ENCODE measurements at regions not wholly inside any gene's neighbourhood (a gene's known extent, or its start where the extent isn't known, plus 50 kb on each side); places are given as distances from the start of the nearest gene placed in this dataset.

DNA sequence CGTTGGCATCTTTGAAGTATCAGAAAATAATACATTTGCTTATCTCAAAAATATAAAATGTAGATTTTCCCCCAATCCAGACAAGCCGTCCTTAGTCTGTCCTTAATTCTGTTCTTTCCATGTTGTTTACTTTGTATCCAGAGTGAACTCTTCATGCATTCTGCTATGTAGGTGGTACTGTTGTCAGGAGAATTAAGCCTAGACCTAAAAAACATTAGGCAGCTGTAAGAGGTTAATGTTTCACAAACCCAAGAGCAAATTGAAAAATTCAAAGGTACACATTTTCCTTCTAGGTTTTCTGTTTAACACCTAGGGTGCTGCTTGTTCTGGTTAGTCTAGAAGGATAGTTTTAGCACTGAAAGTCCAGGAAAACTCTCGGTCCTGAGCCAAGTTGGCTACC is 426.4 kb downstream of the QKI start:
- H3K9ac ChIP-seq (ENCODE audit: low read length) = no peak overlapping the region
- H3K4me3 ChIP-seq (ENCODE audit: low read length) = no peak overlapping the region
- H3K4me1 ChIP-seq (ENCODE audit: low read length) = peaks cover 6% of the 10 kb centered on the region
- H3K27ac ChIP-seq (ENCODE audit: low read length) = no peak overlapping the region
- no peaks in the 10 kb centered on the region for H4K20me1 ChIP-seq (ENCODE audit: insufficient read depth, low read length)
- H3K27me3 ChIP-seq (ENCODE audit: low read depth, low read length) = no peaks in the 10 kb centered on the region
- no peaks in the 10 kb centered on the region for H3K79me2 ChIP-seq (ENCODE audit: low read length)
- H2AFZ ChIP-seq (ENCODE audit: low read depth, low read length) = no peak overlapping the region
- no peak for TF ChIP-seq EZH2phosphoT487 (IDR thresholded peaks at IDR 0.05; ENCODE audit: low read depth)
- TF ChIP-seq, protein P1, sequence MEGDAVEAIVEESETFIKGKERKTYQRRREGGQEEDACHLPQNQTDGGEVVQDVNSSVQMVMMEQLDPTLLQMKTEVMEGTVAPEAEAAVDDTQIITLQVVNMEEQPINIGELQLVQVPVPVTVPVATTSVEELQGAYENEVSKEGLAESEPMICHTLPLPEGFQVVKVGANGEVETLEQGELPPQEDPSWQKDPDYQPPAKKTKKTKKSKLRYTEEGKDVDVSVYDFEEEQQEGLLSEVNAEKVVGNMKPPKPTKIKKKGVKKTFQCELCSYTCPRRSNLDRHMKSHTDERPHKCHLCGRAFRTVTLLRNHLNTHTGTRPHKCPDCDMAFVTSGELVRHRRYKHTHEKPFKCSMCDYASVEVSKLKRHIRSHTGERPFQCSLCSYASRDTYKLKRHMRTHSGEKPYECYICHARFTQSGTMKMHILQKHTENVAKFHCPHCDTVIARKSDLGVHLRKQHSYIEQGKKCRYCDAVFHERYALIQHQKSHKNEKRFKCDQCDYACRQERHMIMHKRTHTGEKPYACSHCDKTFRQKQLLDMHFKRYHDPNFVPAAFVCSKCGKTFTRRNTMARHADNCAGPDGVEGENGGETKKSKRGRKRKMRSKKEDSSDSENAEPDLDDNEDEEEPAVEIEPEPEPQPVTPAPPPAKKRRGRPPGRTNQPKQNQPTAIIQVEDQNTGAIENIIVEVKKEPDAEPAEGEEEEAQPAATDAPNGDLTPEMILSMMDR (IDR thresholded peaks at IDR 0.05; ENCODE audit: low read depth, low read length) = no peak
- H3K4me2 ChIP-seq (ENCODE audit: low read length) = no peak overlapping the region
- H3K36me3 ChIP-seq (replicated peaks; ENCODE audit: low read depth, low read length) = no peaks in the 10 kb centered on the region
- H3K9me3 ChIP-seq (ENCODE audit: insufficient read depth, low read length) = no peaks in the 10 kb centered on the region

DNA sequence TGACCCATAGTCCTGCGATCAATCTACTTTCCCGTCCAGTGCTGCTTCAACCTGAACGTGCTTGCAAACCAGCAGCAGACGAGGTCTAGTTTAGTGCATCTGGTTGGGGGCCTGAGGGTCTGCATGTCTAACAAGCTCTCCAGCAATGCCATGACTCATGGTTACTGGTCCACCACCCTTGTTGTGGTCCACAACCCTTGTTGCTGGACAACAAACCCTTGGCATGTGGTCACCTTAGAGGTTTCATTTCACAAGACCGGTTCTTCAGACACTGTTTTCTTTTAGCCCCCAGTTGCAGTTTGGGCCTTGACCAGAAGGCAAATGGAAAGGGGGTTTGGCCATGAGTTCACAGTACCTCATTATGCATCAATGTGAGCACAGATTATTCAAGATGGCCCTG is 424.8 kb downstream of the QKI start:
- Histone ChIP-seq H3K27me3 (ENCODE audit: low read depth, low read length) (no peaks in the 10 kb centered on the region), H3K36me3 (replicated peaks; ENCODE audit: low read depth, low read length) (no peaks in the 10 kb centered on the region), H3K27ac (ENCODE audit: low read length) (no peak overlapping the region), H3K9ac (ENCODE audit: low read length) (no peak overlapping the region), H3K4me3 (ENCODE audit: low read length) (no peak overlapping the region), H3K9me3 (ENCODE audit: insufficient read depth, low read length) (no peaks in the 10 kb centered on the region), H2AFZ (ENCODE audit: low read depth, low read length) (no peak overlapping the region), H3K4me2 (ENCODE audit: low read length) (no peak overlapping the region), H3K4me1 (ENCODE audit: low read length) (peaks cover 6% of the 10 kb centered on the region), H4K20me1 (ENCODE audit: insufficient read depth, low read length) (no peaks in the 10 kb centered on the region), H3K79me2 (ENCODE audit: low read length) (no peaks in the 10 kb centered on the region)
- TF ChIP-seq, protein P1 (IDR thresholded peaks at IDR 0.05; ENCODE audit: low read depth, low read length) = no peak
- TF ChIP-seq EZH2phosphoT487 (IDR thresholded peaks at IDR 0.05; ENCODE audit: low read depth) = no peak

DNA sequence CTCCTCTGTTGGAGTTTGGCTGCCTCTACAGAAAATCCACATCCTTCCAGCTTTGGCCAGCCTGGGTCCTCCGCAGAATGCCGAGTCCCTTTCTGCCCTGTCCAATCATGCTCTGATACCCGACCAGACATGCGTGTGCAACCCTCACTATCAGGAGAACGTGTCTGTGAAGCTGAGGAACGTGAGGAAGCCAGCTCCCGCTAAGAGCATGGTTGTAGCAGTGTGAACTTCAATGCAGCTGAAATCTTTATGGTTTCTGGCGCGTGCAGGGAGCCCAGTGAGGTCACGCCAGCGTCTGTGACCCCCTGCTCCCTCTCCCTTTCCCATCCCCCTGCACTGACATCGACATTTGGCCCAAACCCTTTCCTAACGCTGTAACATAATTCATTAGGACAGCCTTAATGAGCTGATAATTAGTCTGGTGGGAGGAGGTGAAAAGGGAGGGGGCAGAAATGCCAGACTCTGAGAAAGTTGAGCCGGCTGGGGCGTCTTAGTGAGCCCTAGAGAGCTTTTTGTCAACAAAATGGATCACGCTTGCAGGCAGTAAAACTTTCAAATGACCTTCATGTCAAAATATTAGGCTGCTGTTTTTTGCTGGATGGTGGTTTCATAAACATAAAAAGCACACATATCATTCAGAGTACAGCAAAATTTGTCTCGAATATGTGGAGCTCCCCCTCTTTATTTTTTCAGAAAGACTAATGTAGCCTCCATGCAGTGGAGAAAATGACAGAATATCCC is 423.3 kb downstream of the QKI start:
- no peak overlapping the region for H3K9ac ChIP-seq (ENCODE audit: low read length)
- no peak overlapping the region for H2AFZ ChIP-seq (ENCODE audit: low read depth, low read length)
- no peaks in the 10 kb centered on the region for H4K20me1 ChIP-seq (ENCODE audit: insufficient read depth, low read length)
- H3K4me2 ChIP-seq (ENCODE audit: low read length) = no peak overlapping the region
- H3K4me1 ChIP-seq (ENCODE audit: low read length) = peaks cover 6% of the 10 kb centered on the region
- no peaks in the 10 kb centered on the region for H3K9me3 ChIP-seq (ENCODE audit: insufficient read depth, low read length)
- no peaks in the 10 kb centered on the region for H3K36me3 ChIP-seq (replicated peaks; ENCODE audit: low read depth, low read length)
- TF ChIP-seq, protein P1 (IDR thresholded peaks at IDR 0.05; ENCODE audit: low read depth, low read length) = no peak
- TF ChIP-seq EZH2phosphoT487 (IDR thresholded peaks at IDR 0.05; ENCODE audit: low read depth) = no peak
- no peak overlapping the region for H3K4me3 ChIP-seq (ENCODE audit: low read length)
- H3K27ac ChIP-seq (ENCODE audit: low read length) = no peak overlapping the region
- H3K27me3 ChIP-seq (ENCODE audit: low read depth, low read length) = no peaks in the 10 kb centered on the region
- H3K79me2 ChIP-seq (ENCODE audit: low read length) = no peaks in the 10 kb centered on the region

DNA sequence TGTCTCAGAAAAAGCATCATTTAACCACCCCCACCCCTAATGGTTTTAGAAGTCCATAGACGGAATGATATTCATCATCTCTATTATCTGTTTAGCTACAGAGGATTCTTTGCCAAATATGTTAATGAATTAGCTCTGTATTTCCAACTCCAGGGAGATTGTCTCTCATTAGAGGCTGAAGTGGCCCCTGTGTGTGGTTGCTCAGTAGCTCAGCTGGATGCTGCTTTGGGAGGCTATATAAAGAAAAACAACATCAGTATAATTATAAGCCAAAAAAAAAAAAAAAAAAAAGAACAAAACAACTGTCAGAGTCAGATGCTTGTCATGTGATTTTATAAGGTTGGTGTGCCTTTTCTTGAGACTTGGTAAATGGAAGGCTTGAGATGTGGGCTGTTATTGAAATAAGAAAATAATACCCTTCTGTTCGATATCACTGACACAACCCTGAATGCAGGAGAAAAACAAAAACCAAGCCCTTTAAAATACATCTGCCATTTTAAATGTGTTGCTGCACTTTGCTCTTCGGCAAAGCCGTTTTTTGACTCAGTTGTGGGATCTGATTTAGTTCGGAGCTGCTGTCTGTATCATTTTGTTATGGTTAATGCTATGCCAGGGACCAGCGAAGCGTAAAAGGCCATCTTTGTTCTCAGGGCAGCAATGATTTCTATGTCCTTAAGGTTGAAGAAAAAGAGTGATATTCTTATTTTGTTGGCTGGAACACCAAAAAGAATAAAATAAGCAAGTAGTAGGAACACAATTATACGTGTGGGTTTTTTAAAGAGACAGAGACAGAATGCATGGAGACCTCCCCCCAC is 422.6 kb downstream of the QKI start:
- Histone ChIP-seq H3K4me3 (ENCODE audit: low read length) (no peak overlapping the region), H3K4me2 (ENCODE audit: low read length) (no peak overlapping the region), H4K20me1 (ENCODE audit: insufficient read depth, low read length) (no peaks in the 10 kb centered on the region), H3K27me3 (ENCODE audit: low read depth, low read length) (no peaks in the 10 kb centered on the region), H2AFZ (ENCODE audit: low read depth, low read length) (no peak overlapping the region), H3K4me1 (ENCODE audit: low read length) (no peaks in the 10 kb centered on the region), H3K9ac (ENCODE audit: low read length) (no peak overlapping the region), H3K9me3 (ENCODE audit: insufficient read depth, low read length) (no peaks in the 10 kb centered on the region), H3K36me3 (replicated peaks; ENCODE audit: low read depth, low read length) (no peaks in the 10 kb centered on the region), H3K79me2 (ENCODE audit: low read length) (no peaks in the 10 kb centered on the region), H3K27ac (ENCODE audit: low read length) (no peak overlapping the region)
- TF ChIP-seq EZH2phosphoT487 (IDR thresholded peaks at IDR 0.05; ENCODE audit: low read depth) = no peak
- TF ChIP-seq, protein P1 (IDR thresholded peaks at IDR 0.05; ENCODE audit: low read depth, low read length) = no peak
